Astrocyte (in vitro differentiated cells and primary cell): ENCODE measurements at regions not wholly inside any gene's neighbourhood (a gene's known extent, or its start where the extent isn't known, plus 50 kb on each side); places are given as distances from the start of the nearest gene placed in this dataset.

ENCODE experiments used
- DNase-seq: peaks from one replicate; pipeline ENCODE4 v3.0.0-alpha.2; 2010; ENCODE audit warnings: low read depth
- FAIRE-seq: peaks from 2 replicates; lab custom pipeline; 2011; peaks lifted over from hg19 to GRCh38; lab: Jason Lieb, UNC
- H2AFZ ChIP-seq: 2 replicates; pipeline ENCODE4 v1.6.0; 2012; ENCODE audit warnings: low read depth, low read length, inconsistent platforms
- H3K27ac ChIP-seq: 2 replicates; pipeline ENCODE4 v1.5.1; 2011; ENCODE audit warnings: low read depth, low read length, inconsistent platforms
- H3K27me3 ChIP-seq: 2 replicates; pipeline ENCODE4 v1.6.0; 2011; ENCODE audit warnings: low read length, inconsistent platforms; ENCODE audit not compliant: insufficient read depth
- H3K36me3 ChIP-seq: 2 replicates; pipeline ENCODE4 v1.5.1; 2011; ENCODE audit warnings: low read length, inconsistent platforms; ENCODE audit not compliant: insufficient read depth
- H3K4me1 ChIP-seq: 2 replicates; pipeline ENCODE4 v1.5.1; 2011; ENCODE audit warnings: low read length, inconsistent platforms; ENCODE audit not compliant: insufficient read depth
- H3K4me2 ChIP-seq: 2 replicates; pipeline ENCODE4 v1.6.0; 2012; ENCODE audit warnings: low read length, inconsistent platforms
- H3K4me3 ChIP-seq: 2 replicates; pipeline ENCODE4 v1.5.1; 2011; ENCODE audit warnings: low read depth, mild to moderate bottlenecking, low read length, inconsistent platforms; ENCODE audit not compliant: insufficient read depth
- H3K79me2 ChIP-seq: 2 replicates; pipeline ENCODE4 v1.6.0; 2012; ENCODE audit warnings: mild to moderate bottlenecking, low read length, inconsistent platforms; ENCODE audit not compliant: insufficient read depth
- H3K9ac ChIP-seq: 2 replicates; pipeline ENCODE4 v1.6.0; 2012; ENCODE audit warnings: mild to moderate bottlenecking, low read length, inconsistent platforms
- H3K9me3 ChIP-seq: 2 replicates; pipeline ENCODE4 v1.5.1; 2012; ENCODE audit warnings: low read depth, mild to moderate bottlenecking, low read length, inconsistent platforms; ENCODE audit not compliant: insufficient read depth
- H4K20me1 ChIP-seq: 2 replicates; pipeline ENCODE4 v1.6.0; 2012; ENCODE audit warnings: low read length, inconsistent platforms; ENCODE audit not compliant: insufficient read depth
- H3K27ac Mint-ChIP-seq: one replicate; pipeline ENCODE4 v1.8.0; 2021; ENCODE audit warnings: mild to moderate bottlenecking, mixed read lengths; ENCODE audit not compliant: unreplicated experiment
- H3K27me3 Mint-ChIP-seq: one replicate; pipeline ENCODE4 v1.8.0; 2021; ENCODE audit warnings: low read depth, mixed read lengths; ENCODE audit not compliant: unreplicated experiment
- H3K36me3 Mint-ChIP-seq: one replicate; pipeline ENCODE4 v1.8.0; 2021; ENCODE audit warnings: low read depth, mixed read lengths; ENCODE audit not compliant: unreplicated experiment
- H3K4me1 Mint-ChIP-seq: one replicate; pipeline ENCODE4 v1.8.0; 2021; ENCODE audit warnings: low read depth, mixed read lengths; ENCODE audit not compliant: unreplicated experiment
- H3K4me3 Mint-ChIP-seq: one replicate; pipeline ENCODE4 v1.8.0; 2021; ENCODE audit warnings: mild to moderate bottlenecking, moderate library complexity, mixed read lengths; ENCODE audit not compliant: unreplicated experiment
- H3K9me3 Mint-ChIP-seq: one replicate; pipeline ENCODE4 v1.8.0; 2021; ENCODE audit warnings: mild to moderate bottlenecking, mixed read lengths; ENCODE audit not compliant: unreplicated experiment
- EZH2 ChIP-seq: IDR thresholded peaks from 2 replicates; pipeline ENCODE4 v1.6.1; 2012; ENCODE audit warnings: mild to moderate bottlenecking, low read length, inconsistent platforms; ENCODE audit not compliant: insufficient read depth
- TF ChIP-seq, protein P1 (sequence below): IDR thresholded peaks from 2 replicates; pipeline ENCODE4 v1.5.1; 2011; ENCODE audit warnings: low read depth, mild to moderate bottlenecking, inconsistent platforms, low read length, moderate library complexity; ENCODE audit not compliant: insufficient read depth

DNA sequence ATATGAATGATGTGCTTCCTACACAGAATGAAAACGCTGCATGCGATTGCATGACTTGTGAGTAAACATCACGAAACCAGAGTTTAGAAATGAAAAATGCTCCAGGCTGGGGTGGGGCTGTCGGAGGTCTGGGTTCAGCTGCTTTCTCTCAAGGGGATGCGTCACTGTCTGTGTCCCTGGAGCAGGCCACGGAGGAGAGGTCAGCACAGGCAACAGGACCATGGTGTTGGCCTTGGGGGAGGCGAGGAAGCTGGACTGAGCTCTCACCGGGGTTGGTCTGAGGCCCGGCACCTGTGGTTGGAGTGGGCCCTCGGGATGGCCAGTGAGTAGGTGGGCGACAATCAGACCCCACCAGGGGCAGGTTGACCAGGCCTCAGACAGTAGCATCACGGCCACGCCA lies 89.0 kb upstream of the TMEM18 start:
- no peaks in the 10 kb centered on the region for H3K27me3 ChIP-seq
- H3K36me3 ChIP-seq: no peaks in the 10 kb centered on the region
- no peaks in the 10 kb centered on the region for H4K20me1 ChIP-seq
- H3K79me2 ChIP-seq: no peaks in the 10 kb centered on the region
- no peak overlapping the region for H3K27ac ChIP-seq
- H3K4me1 Mint-ChIP-seq: peaks cover 15% of the 10 kb centered on the region
- no peak overlapping the region for H3K27ac Mint-ChIP-seq
- no peak for FAIRE-seq
- peaks cover 4% of the 10 kb centered on the region for H3K27me3 Mint-ChIP-seq
- no peaks in the 10 kb centered on the region for H3K36me3 Mint-ChIP-seq
- TF ChIP-seq, protein P1, sequence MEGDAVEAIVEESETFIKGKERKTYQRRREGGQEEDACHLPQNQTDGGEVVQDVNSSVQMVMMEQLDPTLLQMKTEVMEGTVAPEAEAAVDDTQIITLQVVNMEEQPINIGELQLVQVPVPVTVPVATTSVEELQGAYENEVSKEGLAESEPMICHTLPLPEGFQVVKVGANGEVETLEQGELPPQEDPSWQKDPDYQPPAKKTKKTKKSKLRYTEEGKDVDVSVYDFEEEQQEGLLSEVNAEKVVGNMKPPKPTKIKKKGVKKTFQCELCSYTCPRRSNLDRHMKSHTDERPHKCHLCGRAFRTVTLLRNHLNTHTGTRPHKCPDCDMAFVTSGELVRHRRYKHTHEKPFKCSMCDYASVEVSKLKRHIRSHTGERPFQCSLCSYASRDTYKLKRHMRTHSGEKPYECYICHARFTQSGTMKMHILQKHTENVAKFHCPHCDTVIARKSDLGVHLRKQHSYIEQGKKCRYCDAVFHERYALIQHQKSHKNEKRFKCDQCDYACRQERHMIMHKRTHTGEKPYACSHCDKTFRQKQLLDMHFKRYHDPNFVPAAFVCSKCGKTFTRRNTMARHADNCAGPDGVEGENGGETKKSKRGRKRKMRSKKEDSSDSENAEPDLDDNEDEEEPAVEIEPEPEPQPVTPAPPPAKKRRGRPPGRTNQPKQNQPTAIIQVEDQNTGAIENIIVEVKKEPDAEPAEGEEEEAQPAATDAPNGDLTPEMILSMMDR: no peak
- TF ChIP-seq EZH2: no peak
- DNase-seq: no peak
- no peaks in the 10 kb centered on the region for H3K4me1 ChIP-seq
- no peak overlapping the region for H3K4me2 ChIP-seq
- no peaks in the 10 kb centered on the region for H3K9me3 Mint-ChIP-seq
- H3K4me3 ChIP-seq: no peak overlapping the region
- no peaks in the 10 kb centered on the region for H3K9me3 ChIP-seq
- no peak overlapping the region for H2AFZ ChIP-seq
- H3K9ac ChIP-seq: no peak overlapping the region
- no peak overlapping the region for H3K4me3 Mint-ChIP-seq

DNA sequence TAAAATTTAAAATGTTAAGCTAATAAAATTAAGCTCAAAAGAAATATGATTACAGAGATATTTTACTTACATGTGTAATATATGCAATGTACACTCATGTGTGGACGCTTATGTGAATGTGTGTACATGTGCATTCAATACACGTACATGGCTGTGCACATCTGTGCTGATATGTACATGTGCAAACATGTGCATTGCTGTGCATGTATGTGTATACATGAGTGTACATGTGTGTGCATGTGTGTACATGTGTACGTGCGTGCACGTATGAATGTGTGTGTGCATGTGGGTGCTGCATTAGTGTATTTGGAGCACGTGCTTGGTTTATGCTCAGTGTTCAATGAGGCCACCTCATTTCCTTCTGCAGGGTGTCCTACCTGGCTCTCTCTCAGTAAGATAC lies 88.2 kb upstream of the TMEM18 start:
- H3K4me3 Mint-ChIP-seq: no peak overlapping the region
- no peaks in the 10 kb centered on the region for H3K36me3 ChIP-seq
- H3K4me2 ChIP-seq: no peak overlapping the region
- no peak overlapping the region for H3K27ac ChIP-seq
- no peak overlapping the region for H2AFZ ChIP-seq
- H3K9me3 Mint-ChIP-seq: no peaks in the 10 kb centered on the region
- H3K36me3 Mint-ChIP-seq: no peaks in the 10 kb centered on the region
- H3K27me3 ChIP-seq: no peaks in the 10 kb centered on the region
- no peak for FAIRE-seq
- H3K4me1 ChIP-seq: no peaks in the 10 kb centered on the region
- H3K27ac Mint-ChIP-seq: no peak overlapping the region
- peaks cover 15% of the 10 kb centered on the region for H3K4me1 Mint-ChIP-seq
- DNase-seq: no peak
- H3K4me3 ChIP-seq: no peak overlapping the region
- H3K79me2 ChIP-seq: no peaks in the 10 kb centered on the region
- no peak overlapping the region for H3K9ac ChIP-seq
- H3K27me3 Mint-ChIP-seq: peaks cover 4% of the 10 kb centered on the region
- TF ChIP-seq EZH2: no peak
- TF ChIP-seq, protein P1: no peak
- H3K9me3 ChIP-seq: no peaks in the 10 kb centered on the region
- H4K20me1 ChIP-seq: no peaks in the 10 kb centered on the region

DNA sequence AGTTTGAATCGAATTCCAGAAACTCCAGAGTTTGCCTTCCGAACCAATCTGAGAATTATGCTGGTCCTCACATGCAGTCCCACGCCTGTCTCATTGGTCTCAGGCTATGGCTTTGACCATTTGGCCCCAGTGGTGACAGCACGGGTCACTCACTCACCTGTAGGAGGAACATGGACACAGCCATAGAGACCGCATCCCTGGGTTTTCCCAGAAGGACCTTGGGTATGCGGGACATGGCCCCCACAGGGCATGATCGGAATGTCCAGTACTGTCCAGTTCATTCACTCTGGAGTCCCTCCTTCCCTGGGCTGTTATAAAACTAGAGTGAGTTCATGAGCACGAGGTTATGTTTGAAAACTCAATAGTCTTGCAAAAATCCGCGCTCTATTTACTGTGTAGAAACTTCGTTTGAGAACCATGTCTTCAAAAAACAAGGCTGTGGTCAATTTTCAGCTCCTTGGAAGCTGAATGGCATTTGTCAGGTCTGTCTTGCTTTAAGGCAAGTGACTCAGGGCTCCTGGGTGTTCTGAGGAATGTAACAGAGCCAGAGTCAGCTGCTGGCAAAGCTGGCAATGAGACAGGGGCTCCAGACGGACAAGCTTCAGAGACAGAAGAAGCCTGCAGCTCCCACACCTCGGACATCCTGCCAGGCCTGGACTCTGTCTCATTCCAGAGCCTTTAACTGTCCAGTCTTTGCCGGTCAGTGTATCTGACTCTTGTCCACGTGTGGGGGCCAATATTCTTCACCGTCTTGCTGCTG lies 86.7 kb upstream of the TMEM18 start:
- Mint-ChIP-seq H3K27ac (no peak overlapping the region), H3K36me3 (no peaks in the 10 kb centered on the region), H3K4me1 (peaks cover 13% of the 10 kb centered on the region), H3K27me3 (peaks cover 4% of the 10 kb centered on the region), H3K9me3 (no peaks in the 10 kb centered on the region), H3K4me3 (no peak overlapping the region)
- DNase-seq (no peak), FAIRE-seq (no peak)
- Histone ChIP-seq H2AFZ (no peak overlapping the region), H3K4me2 (no peak overlapping the region), H3K9ac (no peak overlapping the region), H3K4me3 (no peak overlapping the region), H3K9me3 (no peaks in the 10 kb centered on the region), H3K27me3 (no peaks in the 10 kb centered on the region), H3K27ac (no peak overlapping the region), H3K79me2 (no peaks in the 10 kb centered on the region), H4K20me1 (no peaks in the 10 kb centered on the region), H3K4me1 (no peaks in the 10 kb centered on the region), H3K36me3 (no peaks in the 10 kb centered on the region)
- TF ChIP-seq, protein P1: no peak
- TF ChIP-seq EZH2: no peak
